GM23338 (cell line): ENCODE measurements at regions not wholly inside any gene's neighbourhood (a gene's known extent, or its start where the extent isn't known, plus 50 kb on each side); places are given as distances from the start of the nearest gene placed in this dataset.

Source experiments
- ATAC-seq: fragments of 200-7000 bp; cut with Tn5 transposase; 3 replicates; pipeline ENCODE4 v1.9.1; 2020
- DNase-seq: peaks from one replicate; pipeline ENCODE4 v3.0.0-alpha.2; 2015; ENCODE audit warnings: low spot score
- H2AFZ ChIP-seq: fragments of 200-600 bp; sonication (generic); 2 replicates; pipeline ENCODE4 v1.8.0; 2016; ENCODE audit warnings: antibody characterized with exemption, mild to moderate bottlenecking, moderate library complexity
- H3F3A ChIP-seq: fragments of 200-600 bp; sonication (generic); replicated peaks from 2 replicates; pipeline ENCODE4 v1.8.0; 2017; ENCODE audit warnings: antibody characterized with exemption, mixed run types, low read depth
- H3K27ac ChIP-seq: fragments of 200-600 bp; sonication (generic); 2 replicates; pipeline ENCODE4 v1.6.1; 2016; ENCODE audit warnings: low read depth
- H3K27me3 ChIP-seq: fragments of 200-600 bp; sonication (generic); 2 replicates; pipeline ENCODE4 v1.8.0; 2016; ENCODE audit warnings: mild to moderate bottlenecking, mixed run types, moderate library complexity; ENCODE audit not compliant: insufficient read depth
- H3K36me3 ChIP-seq: fragments of 200-600 bp; sonication (generic); 2 replicates; pipeline ENCODE4 v1.8.0; 2016; ENCODE audit warnings: mild to moderate bottlenecking; ENCODE audit not compliant: insufficient read depth
- H3K4me1 ChIP-seq: fragments of 200-600 bp; sonication (generic); 2 replicates; pipeline ENCODE4 v1.8.0; 2016; ENCODE audit warnings: mild to moderate bottlenecking, moderate library complexity; ENCODE audit not compliant: insufficient read depth
- H3K4me2 ChIP-seq: fragments of 200-600 bp; sonication (generic); 2 replicates; pipeline ENCODE4 v1.7.1; 2017; ENCODE audit warnings: mixed run types
- H3K4me3 ChIP-seq: fragments of 200-600 bp; sonication (generic); 2 replicates; pipeline ENCODE4 v1.6.1; 2016; ENCODE audit warnings: mixed run types
- H3K79me2 ChIP-seq: fragments of 200-600 bp; sonication (generic); replicated peaks from 2 replicates; pipeline ENCODE4 v1.8.0; 2017; ENCODE audit warnings: mild to moderate bottlenecking; ENCODE audit not compliant: insufficient read depth
- H3K9me2 ChIP-seq: fragments of 200-600 bp; sonication (generic); 2 replicates; pipeline ENCODE4 v1.8.0; 2017; ENCODE audit not compliant: insufficient read depth
- H4K20me1 ChIP-seq: fragments of 200-600 bp; sonication (generic); replicated peaks from 2 replicates; pipeline ENCODE4 v1.8.0; 2017; ENCODE audit warnings: mild to moderate bottlenecking; ENCODE audit not compliant: insufficient read depth
- H3K27ac Mint-ChIP-seq: 2 replicates; pipeline ENCODE4 v1.8.0; 2020; ENCODE audit warnings: inconsistent platforms, mild to moderate bottlenecking, moderate library complexity, mixed read lengths
- H3K27me3 Mint-ChIP-seq: 3 replicates; pipeline ENCODE4 v1.8.0; 2022; ENCODE audit warnings: low read depth, mild to moderate bottlenecking, moderate library complexity, mixed read lengths, inconsistent platforms; ENCODE audit not compliant: insufficient read depth, poor library complexity
- H3K36me3 Mint-ChIP-seq: 3 replicates; pipeline ENCODE4 v1.8.0; 2021; ENCODE audit warnings: low read depth, mild to moderate bottlenecking, inconsistent platforms, moderate library complexity, mixed read lengths
- H3K4me1 Mint-ChIP-seq: 3 replicates; pipeline ENCODE4 v1.8.0; 2020; ENCODE audit warnings: mild to moderate bottlenecking, inconsistent platforms, mixed read lengths
- H3K4me3 Mint-ChIP-seq: 3 replicates; pipeline ENCODE4 v1.8.0; 2021; ENCODE audit warnings: moderate library complexity, mild to moderate bottlenecking, inconsistent platforms, mixed read lengths
- H3K9me3 Mint-ChIP-seq: 3 replicates; pipeline ENCODE4 v1.8.0; 2020; ENCODE audit warnings: moderate library complexity, mild to moderate bottlenecking, inconsistent platforms, mixed read lengths
- CREB1 ChIP-seq: fragments of 250-450 bp; sonication (Bioruptor Pico); IDR thresholded peaks from 2 replicates; pipeline ENCODE4 v1.5.0; 2020; ENCODE audit warnings: low read depth, mild to moderate bottlenecking, moderate library complexity
- EZH2 ChIP-seq: fragments of 200-600 bp; sonication (generic); IDR thresholded peaks from one replicate; pipeline ENCODE4 v1.8.0; 2017; ENCODE audit warnings: antibody characterized with exemption, mild to moderate bottlenecking, low read depth; ENCODE audit not compliant: unreplicated experiment
- EZH2phosphoT487 ChIP-seq: fragments of 200-600 bp; sonication (generic); IDR thresholded peaks from one replicate; pipeline ENCODE4 v1.8.1; 2018; ENCODE audit warnings: antibody characterized with exemption; ENCODE audit not compliant: unreplicated experiment
- JUNB ChIP-seq: IDR thresholded peaks from one replicate; pipeline ENCODE4 v1.6.1; 2016; ENCODE audit warnings: antibody characterized with exemption; ENCODE audit not compliant: unreplicated experiment
- NANOG ChIP-seq: IDR thresholded peaks from 2 replicates; pipeline ENCODE4 v1.6.1; 2016; ENCODE audit warnings: antibody characterized with exemption, borderline replicate concordance
- POLR2AphosphoS5 ChIP-seq: IDR thresholded peaks from 2 replicates; pipeline ENCODE4 v1.6.1; 2016; ENCODE audit warnings: antibody characterized with exemption, low read depth
- STAT1 ChIP-seq: IDR thresholded peaks from one replicate; pipeline ENCODE4 v1.6.1; 2016; ENCODE audit warnings: antibody characterized with exemption; ENCODE audit not compliant: unreplicated experiment
- ZNF114 ChIP-seq: fragments of 250-450 bp; sonication (Bioruptor Pico); IDR thresholded peaks from 2 replicates; pipeline ENCODE4 v1.5.0; 2020; ENCODE audit warnings: mild to moderate bottlenecking, moderate library complexity
- ZNF331 ChIP-seq: fragments of 250-450 bp; sonication (Bioruptor Pico); IDR thresholded peaks from 2 replicates; pipeline ENCODE4 v1.5.0; 2020; ENCODE audit warnings: low read depth, mild to moderate bottlenecking, moderate library complexity
- TF ChIP-seq, protein P1 (sequence below): IDR thresholded peaks from one replicate; pipeline ENCODE4 v1.6.1; 2018; ENCODE audit warnings: antibody characterized with exemption; ENCODE audit not compliant: unreplicated experiment
- TF ChIP-seq, protein P2 (sequence below): fragments of 250-450 bp; sonication (Bioruptor Pico); IDR thresholded peaks from 2 replicates; pipeline ENCODE4 v1.5.0; 2020; ENCODE audit warnings: mild to moderate bottlenecking, moderate library complexity
- TF ChIP-seq, protein P3 (sequence below), 2 experiments: fragments of 200-600 bp in 1 of 2; sonication (generic) in 1 of 2; conservative IDR thresholded peaks; 2 replicates each; pipeline versions ENCODE4 v1.5.1 to v1.6.1; 2016 to 2017; ENCODE audit warnings: antibody characterized with exemption in 2 of 2, low read depth in 2 of 2, mild to moderate bottlenecking in 2 of 2, moderate library complexity in 1 of 2

DNA sequence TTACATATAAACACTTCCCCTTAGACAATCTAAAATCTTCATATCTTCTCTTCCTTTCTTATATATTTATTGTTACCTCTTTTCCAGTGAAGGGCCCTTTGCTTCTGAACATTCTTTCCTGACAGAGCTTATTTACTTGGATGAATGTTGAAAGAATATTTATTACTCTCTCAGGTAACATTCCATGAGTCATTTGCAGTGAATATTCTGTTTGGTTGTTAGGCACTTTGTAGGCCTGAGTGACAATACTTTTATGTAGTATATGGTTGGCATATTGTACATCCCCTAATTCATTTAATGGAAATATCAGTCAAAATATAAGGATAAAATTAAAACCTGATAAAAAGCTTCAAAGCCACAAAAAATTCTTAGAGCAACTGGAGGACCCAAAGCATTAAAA, 260.9 kb upstream of the KCNMB2 start (continued):
- TF ChIP-seq, protein P1, sequence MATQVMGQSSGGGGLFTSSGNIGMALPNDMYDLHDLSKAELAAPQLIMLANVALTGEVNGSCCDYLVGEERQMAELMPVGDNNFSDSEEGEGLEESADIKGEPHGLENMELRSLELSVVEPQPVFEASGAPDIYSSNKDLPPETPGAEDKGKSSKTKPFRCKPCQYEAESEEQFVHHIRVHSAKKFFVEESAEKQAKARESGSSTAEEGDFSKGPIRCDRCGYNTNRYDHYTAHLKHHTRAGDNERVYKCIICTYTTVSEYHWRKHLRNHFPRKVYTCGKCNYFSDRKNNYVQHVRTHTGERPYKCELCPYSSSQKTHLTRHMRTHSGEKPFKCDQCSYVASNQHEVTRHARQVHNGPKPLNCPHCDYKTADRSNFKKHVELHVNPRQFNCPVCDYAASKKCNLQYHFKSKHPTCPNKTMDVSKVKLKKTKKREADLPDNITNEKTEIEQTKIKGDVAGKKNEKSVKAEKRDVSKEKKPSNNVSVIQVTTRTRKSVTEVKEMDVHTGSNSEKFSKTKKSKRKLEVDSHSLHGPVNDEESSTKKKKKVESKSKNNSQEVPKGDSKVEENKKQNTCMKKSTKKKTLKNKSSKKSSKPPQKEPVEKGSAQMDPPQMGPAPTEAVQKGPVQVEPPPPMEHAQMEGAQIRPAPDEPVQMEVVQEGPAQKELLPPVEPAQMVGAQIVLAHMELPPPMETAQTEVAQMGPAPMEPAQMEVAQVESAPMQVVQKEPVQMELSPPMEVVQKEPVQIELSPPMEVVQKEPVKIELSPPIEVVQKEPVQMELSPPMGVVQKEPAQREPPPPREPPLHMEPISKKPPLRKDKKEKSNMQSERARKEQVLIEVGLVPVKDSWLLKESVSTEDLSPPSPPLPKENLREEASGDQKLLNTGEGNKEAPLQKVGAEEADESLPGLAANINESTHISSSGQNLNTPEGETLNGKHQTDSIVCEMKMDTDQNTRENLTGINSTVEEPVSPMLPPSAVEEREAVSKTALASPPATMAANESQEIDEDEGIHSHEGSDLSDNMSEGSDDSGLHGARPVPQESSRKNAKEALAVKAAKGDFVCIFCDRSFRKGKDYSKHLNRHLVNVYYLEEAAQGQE: no peak
- TF ChIP-seq EZH2phosphoT487: no peak

DNA sequence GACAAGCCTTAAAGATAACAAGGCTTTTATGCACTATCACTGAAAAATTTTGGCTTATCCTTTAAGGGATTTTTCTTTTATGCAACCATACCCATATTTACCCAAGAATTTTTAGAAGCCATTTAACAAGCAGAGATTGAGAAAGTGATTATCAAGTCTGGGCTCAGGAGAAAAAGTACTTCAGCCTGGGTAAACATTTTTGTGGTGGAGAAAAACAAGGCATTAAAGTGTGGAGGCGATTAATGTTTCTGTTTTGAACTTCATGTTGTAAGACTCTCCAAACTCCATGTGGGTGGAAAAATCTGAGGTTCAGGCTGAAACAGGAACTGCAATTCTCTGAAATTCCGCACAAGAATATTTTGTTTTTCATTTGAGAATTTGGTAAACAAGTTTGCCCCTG, 260.4 kb upstream of the KCNMB2 start:
- Histone ChIP-seq H3K79me2 (no peaks in the 10 kb centered on the region), H2AFZ (no peak overlapping the region), H3K4me2 (no peak overlapping the region), H4K20me1 (no peaks in the 10 kb centered on the region), H3K9me2 (0 out of 2 replicates have a peak, but pooled peaks cover 3% of the 10 kb centered on the region), H3K4me1 (no peaks in the 10 kb centered on the region), H3K27ac (no peak overlapping the region), H3K36me3 (no peaks in the 10 kb centered on the region), H3K4me3 (no peak overlapping the region), H3K27me3 (no peaks in the 10 kb centered on the region), H3F3A (no peaks in the 10 kb centered on the region)
- Mint-ChIP-seq H3K36me3 (peaks cover 5% of the 10 kb centered on the region; the same call in 2 of the 3 replicates), H3K9me3 (peaks cover 10% of the 10 kb centered on the region), H3K27ac (no peak overlapping the region), H3K27me3 (no peaks in the 10 kb centered on the region), H3K4me1 (no peaks in the 10 kb centered on the region), H3K4me3 (no peak overlapping the region)
- TF ChIP-seq CREB1 (no peak), STAT1 (no peak), POLR2AphosphoS5 (no peak), ZNF114 (CRISPR knock-in tag) (no peak), NANOG (no peak), ZNF331 (CRISPR knock-in tag) (no peak), JUNB (no peak), EZH2 (no peak)
- TF ChIP-seq, protein P2, sequence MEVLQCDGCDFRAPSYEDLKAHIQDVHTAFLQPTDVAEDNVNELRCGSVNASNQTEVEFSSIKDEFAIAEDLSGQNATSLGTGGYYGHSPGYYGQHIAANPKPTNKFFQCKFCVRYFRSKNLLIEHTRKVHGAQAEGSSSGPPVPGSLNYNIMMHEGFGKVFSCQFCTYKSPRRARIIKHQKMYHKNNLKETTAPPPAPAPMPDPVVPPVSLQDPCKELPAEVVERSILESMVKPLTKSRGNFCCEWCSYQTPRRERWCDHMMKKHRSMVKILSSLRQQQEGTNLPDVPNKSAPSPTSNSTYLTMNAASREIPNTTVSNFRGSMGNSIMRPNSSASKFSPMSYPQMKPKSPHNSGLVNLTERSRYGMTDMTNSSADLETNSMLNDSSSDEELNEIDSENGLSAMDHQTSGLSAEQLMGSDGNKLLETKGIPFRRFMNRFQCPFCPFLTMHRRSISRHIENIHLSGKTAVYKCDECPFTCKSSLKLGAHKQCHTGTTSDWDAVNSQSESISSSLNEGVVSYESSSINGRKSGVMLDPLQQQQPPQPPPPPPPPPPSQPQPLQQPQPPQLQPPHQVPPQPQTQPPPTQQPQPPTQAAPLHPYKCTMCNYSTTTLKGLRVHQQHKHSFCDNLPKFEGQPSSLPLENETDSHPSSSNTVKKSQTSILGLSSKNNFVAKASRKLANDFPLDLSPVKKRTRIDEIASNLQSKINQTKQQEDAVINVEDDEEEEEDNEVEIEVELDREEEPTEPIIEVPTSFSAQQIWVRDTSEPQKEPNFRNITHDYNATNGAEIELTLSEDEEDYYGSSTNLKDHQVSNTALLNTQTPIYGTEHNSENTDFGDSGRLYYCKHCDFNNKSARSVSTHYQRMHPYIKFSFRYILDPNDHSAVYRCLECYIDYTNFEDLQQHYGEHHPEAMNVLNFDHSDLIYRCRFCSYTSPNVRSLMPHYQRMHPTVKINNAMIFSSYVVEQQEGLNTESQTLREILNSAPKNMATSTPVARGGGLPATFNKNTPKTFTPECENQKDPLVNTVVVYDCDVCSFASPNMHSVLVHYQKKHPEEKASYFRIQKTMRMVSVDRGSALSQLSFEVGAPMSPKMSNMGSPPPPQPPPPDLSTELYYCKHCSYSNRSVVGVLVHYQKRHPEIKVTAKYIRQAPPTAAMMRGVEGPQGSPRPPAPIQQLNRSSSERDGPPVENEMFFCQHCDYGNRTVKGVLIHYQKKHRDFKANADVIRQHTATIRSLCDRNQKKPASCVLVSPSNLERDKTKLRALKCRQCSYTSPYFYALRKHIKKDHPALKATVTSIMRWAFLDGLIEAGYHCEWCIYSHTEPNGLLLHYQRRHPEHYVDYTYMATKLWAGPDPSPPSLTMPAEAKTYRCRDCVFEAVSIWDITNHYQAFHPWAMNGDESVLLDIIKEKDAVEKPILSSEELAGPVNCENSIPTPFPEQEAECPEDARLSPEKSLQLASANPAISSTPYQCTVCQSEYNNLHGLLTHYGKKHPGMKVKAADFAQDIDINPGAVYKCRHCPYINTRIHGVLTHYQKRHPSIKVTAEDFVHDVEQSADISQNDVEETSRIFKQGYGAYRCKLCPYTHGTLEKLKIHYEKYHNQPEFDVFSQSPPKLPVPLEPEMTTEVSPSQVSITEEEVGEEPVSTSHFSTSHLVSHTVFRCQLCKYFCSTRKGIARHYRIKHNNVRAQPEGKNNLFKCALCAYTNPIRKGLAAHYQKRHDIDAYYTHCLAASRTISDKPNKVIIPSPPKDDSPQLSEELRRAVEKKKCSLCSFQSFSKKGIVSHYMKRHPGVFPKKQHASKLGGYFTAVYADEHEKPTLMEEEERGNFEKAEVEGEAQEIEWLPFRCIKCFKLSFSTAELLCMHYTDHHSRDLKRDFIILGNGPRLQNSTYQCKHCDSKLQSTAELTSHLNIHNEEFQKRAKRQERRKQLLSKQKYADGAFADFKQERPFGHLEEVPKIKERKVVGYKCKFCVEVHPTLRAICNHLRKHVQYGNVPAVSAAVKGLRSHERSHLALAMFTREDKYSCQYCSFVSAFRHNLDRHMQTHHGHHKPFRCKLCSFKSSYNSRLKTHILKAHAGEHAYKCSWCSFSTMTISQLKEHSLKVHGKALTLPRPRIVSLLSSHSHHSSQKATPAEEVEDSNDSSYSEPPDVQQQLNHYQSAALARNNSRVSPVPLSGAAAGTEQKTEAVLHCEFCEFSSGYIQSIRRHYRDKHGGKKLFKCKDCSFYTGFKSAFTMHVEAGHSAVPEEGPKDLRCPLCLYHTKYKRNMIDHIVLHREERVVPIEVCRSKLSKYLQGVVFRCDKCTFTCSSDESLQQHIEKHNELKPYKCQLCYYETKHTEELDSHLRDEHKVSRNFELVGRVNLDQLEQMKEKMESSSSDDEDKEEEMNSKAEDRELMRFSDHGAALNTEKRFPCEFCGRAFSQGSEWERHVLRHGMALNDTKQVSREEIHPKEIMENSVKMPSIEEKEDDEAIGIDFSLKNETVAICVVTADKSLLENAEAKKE (CRISPR knock-in tag): no peak
- TF ChIP-seq, protein P3, sequence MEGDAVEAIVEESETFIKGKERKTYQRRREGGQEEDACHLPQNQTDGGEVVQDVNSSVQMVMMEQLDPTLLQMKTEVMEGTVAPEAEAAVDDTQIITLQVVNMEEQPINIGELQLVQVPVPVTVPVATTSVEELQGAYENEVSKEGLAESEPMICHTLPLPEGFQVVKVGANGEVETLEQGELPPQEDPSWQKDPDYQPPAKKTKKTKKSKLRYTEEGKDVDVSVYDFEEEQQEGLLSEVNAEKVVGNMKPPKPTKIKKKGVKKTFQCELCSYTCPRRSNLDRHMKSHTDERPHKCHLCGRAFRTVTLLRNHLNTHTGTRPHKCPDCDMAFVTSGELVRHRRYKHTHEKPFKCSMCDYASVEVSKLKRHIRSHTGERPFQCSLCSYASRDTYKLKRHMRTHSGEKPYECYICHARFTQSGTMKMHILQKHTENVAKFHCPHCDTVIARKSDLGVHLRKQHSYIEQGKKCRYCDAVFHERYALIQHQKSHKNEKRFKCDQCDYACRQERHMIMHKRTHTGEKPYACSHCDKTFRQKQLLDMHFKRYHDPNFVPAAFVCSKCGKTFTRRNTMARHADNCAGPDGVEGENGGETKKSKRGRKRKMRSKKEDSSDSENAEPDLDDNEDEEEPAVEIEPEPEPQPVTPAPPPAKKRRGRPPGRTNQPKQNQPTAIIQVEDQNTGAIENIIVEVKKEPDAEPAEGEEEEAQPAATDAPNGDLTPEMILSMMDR (conservative IDR thresholded peaks at IDR 0.05; ENCODE audit: low read depth in 2 of 2): no peak
- ATAC-seq (no peak), DNase-seq (no peak)
